CD4-positive, CD25-positive, alpha-beta regulatory T cell (primary cell): ENCODE measurements at regions not wholly inside any gene's neighbourhood (a gene's known extent, or its start where the extent isn't known, plus 50 kb on each side); places are given as distances from the start of the nearest gene placed in this dataset.

Source experiments
- ATAC-seq, 2 donors: fragments of 150-1000 bp; cut with Tn5 transposase; one replicate each; pipeline ENCODE4 v1.10.0; 2021; ENCODE audit warnings: low read depth in 2 of 2, moderate number of reproducible peaks in 2 of 2, moderate library complexity in 1 of 2
- DNase-seq, 3 donors: peaks; one replicate each; pipeline versions ENCODE4 v3.0.0 to v3.0.0-alpha.2; 2012 to 2022; ENCODE audit warnings: mixed read lengths in 1 of 3
- H3K27ac ChIP-seq: one replicate; pipeline ENCODE4 v1.7.0; 2013; ENCODE audit warnings: mild to moderate bottlenecking, low read length; ENCODE audit not compliant: insufficient read depth, poor library complexity, severe bottlenecking
- H3K27me3 ChIP-seq: one replicate; pipeline ENCODE4 v1.7.0; 2013; ENCODE audit warnings: low read length; ENCODE audit not compliant: control insufficient read depth, insufficient read depth
- H3K36me3 ChIP-seq: one replicate; pipeline ENCODE4 v1.7.0; 2013; ENCODE audit warnings: mild to moderate bottlenecking, low read length, moderate library complexity; ENCODE audit not compliant: control insufficient read depth, insufficient read depth
- H3K4me1 ChIP-seq: 2 replicates; pipeline ENCODE4 v1.7.0; 2013; ENCODE audit warnings: mild to moderate bottlenecking, low read length; ENCODE audit not compliant: insufficient read depth, control insufficient read depth, poor library complexity, severe bottlenecking
- H3K4me3 ChIP-seq: one replicate; pipeline ENCODE4 v1.7.0; 2013; ENCODE audit warnings: low read depth, mild to moderate bottlenecking, low read length, moderate library complexity
- H3K9me3 ChIP-seq, 2 experiments: 1 replicate in 1 of 2; 2 replicates in 1 of 2; pipeline ENCODE4 v1.7.0; 2013; ENCODE audit warnings: low read length in 2 of 2, mild to moderate bottlenecking in 1 of 2, moderate library complexity in 1 of 2; ENCODE audit not compliant: control insufficient read depth in 2 of 2
- H3K27ac Mint-ChIP-seq, 3 donors: one replicate each; pipeline ENCODE4 v1.8.0; 2020 to 2022; ENCODE audit warnings: mild to moderate bottlenecking in 3 of 3, mixed read lengths in 3 of 3, moderate library complexity in 2 of 3
- H3K27me3 Mint-ChIP-seq: one replicate; pipeline ENCODE4 v1.8.0; 2022; ENCODE audit warnings: mild to moderate bottlenecking, mixed read lengths
- H3K36me3 Mint-ChIP-seq: one replicate; pipeline ENCODE4 v1.8.0; 2020; ENCODE audit warnings: mixed read lengths
- H3K4me1 Mint-ChIP-seq, 4 donors: one replicate each; pipeline ENCODE4 v1.8.0; 2020 to 2022; ENCODE audit warnings: mixed read lengths in 4 of 4, mild to moderate bottlenecking in 1 of 4
- H3K4me3 Mint-ChIP-seq, 4 donors: one replicate each; pipeline ENCODE4 v1.8.0; 2020 to 2022; ENCODE audit warnings: mild to moderate bottlenecking in 4 of 4, mixed read lengths in 4 of 4, moderate library complexity in 3 of 4
- H3K9me3 Mint-ChIP-seq, 7 donors: one replicate each; pipeline ENCODE4 v1.8.0; 2020 to 2022; ENCODE audit warnings: mixed read lengths in 7 of 7, mild to moderate bottlenecking in 3 of 7, moderate library complexity in 2 of 7

- no peaks in the 10 kb centered on the region for H3K36me3 ChIP-seq
- ATAC-seq (no peak), DNase-seq (no peak)
- no peaks in the 10 kb centered on the region for H3K4me1 Mint-ChIP-seq
- no peak overlapping the region for H3K4me3 ChIP-seq
- no peak overlapping the region for H3K27ac ChIP-seq
- no peaks in the 10 kb centered on the region for H3K36me3 Mint-ChIP-seq
- no peaks in the 10 kb centered on the region for H3K4me1 ChIP-seq
- H3K9me3 Mint-ChIP-seq: peaks cover 0 to 5% (median 0%) of the 10 kb centered on the region in 7 donors
- no peaks in the 10 kb centered on the region for H3K9me3 ChIP-seq
- H3K27me3 ChIP-seq: no peaks in the 10 kb centered on the region
- H3K27ac Mint-ChIP-seq: no peak overlapping the region
- H3K27me3 Mint-ChIP-seq: no peaks in the 10 kb centered on the region
- no peak overlapping the region for H3K4me3 Mint-ChIP-seq
Measured at GRCh38 chr4:18533262-18533775, 511.8 kb upstream of the LCORL start.

DNA sequence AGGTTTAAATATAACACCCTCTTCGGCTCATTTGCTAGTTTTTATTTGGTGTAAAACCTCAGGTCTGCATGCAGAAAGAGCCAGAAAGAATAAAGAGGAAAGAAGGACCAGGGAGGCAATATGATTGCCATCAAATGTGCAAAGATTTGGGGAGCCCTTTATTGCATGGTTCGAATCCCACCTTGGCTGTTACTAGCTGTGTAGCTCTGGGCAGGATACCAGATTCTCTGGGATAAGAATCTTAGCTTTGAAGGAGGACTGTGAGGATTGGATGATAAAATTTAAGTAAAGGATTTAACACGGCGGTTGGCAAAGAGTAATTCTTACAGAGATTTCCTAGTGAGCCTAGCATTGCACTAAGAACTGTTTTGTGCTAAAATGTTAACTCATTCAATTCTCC, 510.2 kb upstream of the LCORL start:
- ATAC-seq: no peak

DNA sequence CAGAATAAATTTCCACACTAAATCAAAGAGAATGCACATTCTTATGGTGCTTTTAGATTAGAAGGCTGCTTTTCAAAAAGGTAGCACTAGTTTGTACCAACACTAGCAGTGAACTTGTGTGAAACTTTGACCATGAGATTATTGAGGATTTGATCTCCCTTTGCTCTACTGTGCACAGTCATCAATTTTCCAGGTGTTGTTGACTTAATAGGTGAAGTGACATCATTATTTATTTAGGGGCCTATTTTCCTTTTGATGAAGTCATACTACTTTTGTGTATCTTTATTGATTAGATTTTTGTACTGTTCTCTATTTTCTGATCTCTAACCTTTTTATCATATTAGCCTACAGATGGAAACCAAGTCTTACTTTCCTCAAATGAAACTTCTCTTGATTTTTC, 507.9 kb upstream of the LCORL start:
- H3K36me3 Mint-ChIP-seq: no peaks in the 10 kb centered on the region
- H3K27me3 Mint-ChIP-seq: no peaks in the 10 kb centered on the region
- Histone ChIP-seq H3K4me3 (no peak overlapping the region), H3K27ac (no peak overlapping the region), H3K36me3 (no peaks in the 10 kb centered on the region), H3K4me1 (no peaks in the 10 kb centered on the region), H3K9me3 (no peaks in the 10 kb centered on the region), H3K27me3 (no peaks in the 10 kb centered on the region)
- no peaks in the 10 kb centered on the region for H3K4me1 Mint-ChIP-seq
- H3K9me3 Mint-ChIP-seq: peaks cover 0 to 1% (median 0%) of the 10 kb centered on the region in 7 donors
- ATAC-seq: no peak
- no peak for DNase-seq
- no peak overlapping the region for H3K27ac Mint-ChIP-seq
- H3K4me3 Mint-ChIP-seq: no peak overlapping the region

More for the DNA sequence above, 510.2 kb upstream of the LCORL start:
- H3K9me3 Mint-ChIP-seq: peaks cover 0 to 5% (median 0%) of the 10 kb centered on the region in 7 donors
- no peak for DNase-seq
- no peaks in the 10 kb centered on the region for H3K36me3 ChIP-seq
- H3K27ac ChIP-seq: no peak overlapping the region
- H3K27me3 ChIP-seq: no peaks in the 10 kb centered on the region
- H3K4me1 ChIP-seq: no peaks in the 10 kb centered on the region
- no peak overlapping the region for H3K4me3 Mint-ChIP-seq
- no peak overlapping the region for H3K27ac Mint-ChIP-seq
- no peaks in the 10 kb centered on the region for H3K27me3 Mint-ChIP-seq
- no peak overlapping the region for H3K4me3 ChIP-seq
- no peaks in the 10 kb centered on the region for H3K9me3 ChIP-seq
- no peaks in the 10 kb centered on the region for H3K4me1 Mint-ChIP-seq
- H3K36me3 Mint-ChIP-seq: no peaks in the 10 kb centered on the region

- no peak for ATAC-seq
- no peaks in the 10 kb centered on the region for H3K27me3 Mint-ChIP-seq
- H3K4me1 Mint-ChIP-seq: no peaks in the 10 kb centered on the region
- Histone ChIP-seq H3K36me3 (no peaks in the 10 kb centered on the region), H3K27ac (no peak overlapping the region), H3K4me1 (no peaks in the 10 kb centered on the region), H3K9me3 (no peaks in the 10 kb centered on the region), H3K4me3 (no peak overlapping the region), H3K27me3 (no peaks in the 10 kb centered on the region)
- H3K4me3 Mint-ChIP-seq: no peak overlapping the region
- H3K27ac Mint-ChIP-seq: no peak overlapping the region
- H3K9me3 Mint-ChIP-seq: no peaks in the 10 kb centered on the region
- no peak for DNase-seq
- H3K36me3 Mint-ChIP-seq: no peaks in the 10 kb centered on the region
Measured at GRCh38 chr4:18524667-18525066, 503.1 kb upstream of the LCORL start.

DNA sequence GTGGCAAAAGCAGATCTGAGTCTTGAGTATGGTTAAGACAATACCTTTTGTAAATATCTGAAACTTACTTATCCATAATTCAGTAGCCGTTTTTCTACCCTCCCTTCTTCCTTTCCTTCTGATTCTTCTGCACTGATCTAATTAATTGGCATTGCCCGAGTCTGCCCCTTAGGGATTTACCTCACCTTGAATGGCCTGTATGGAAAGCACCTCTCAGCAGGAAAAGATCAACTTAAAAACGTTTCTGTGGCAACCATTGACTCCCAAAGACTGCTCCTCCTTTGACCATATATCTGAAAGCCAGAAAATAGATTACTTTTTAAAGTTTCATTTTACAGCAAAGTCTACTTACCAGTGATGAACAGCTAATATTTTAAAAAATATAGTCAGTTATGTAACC, 496.5 kb upstream of the LCORL start:
- Mint-ChIP-seq H3K9me3 (peaks cover 0 to 3% (median 0%) of the 10 kb centered on the region in 7 donors), H3K27ac (no peak overlapping the region), H3K36me3 (no peaks in the 10 kb centered on the region), H3K4me3 (no peak overlapping the region), H3K27me3 (no peaks in the 10 kb centered on the region), H3K4me1 (no peaks in the 10 kb centered on the region)
- no peaks in the 10 kb centered on the region for H3K9me3 ChIP-seq
- no peak for ATAC-seq
- no peaks in the 10 kb centered on the region for H3K36me3 ChIP-seq
- H3K27ac ChIP-seq: no peak overlapping the region
- no peaks in the 10 kb centered on the region for H3K4me1 ChIP-seq
- H3K4me3 ChIP-seq: no peak overlapping the region
- no peak for DNase-seq
- H3K27me3 ChIP-seq: no peaks in the 10 kb centered on the region

- H3K4me3 Mint-ChIP-seq: no peak overlapping the region
- no peak for ATAC-seq
- peaks cover 0 to 4% (median 0%) of the 10 kb centered on the region in 7 donors for H3K9me3 Mint-ChIP-seq
Measured at GRCh38 chr4:18513861-18514260, 492.3 kb upstream of the LCORL start.

DNA sequence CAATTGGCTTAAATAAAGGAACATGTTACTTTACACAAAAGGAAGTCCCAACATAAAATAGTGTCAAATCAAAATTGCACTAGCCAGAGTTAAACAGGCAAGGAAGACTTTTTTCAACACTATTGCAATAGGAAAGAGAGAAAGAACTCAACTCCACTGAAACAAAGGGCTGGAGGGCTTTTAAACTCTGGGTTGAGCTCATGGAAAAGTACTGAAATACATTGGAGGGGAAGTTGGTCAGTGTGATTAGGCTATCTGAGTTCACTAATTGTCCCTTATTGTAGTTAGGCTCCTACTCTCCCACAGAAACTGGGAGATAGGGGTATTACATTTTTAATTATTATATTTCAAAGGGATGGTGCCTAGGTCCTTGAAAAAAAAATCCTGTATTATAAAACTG, 491.2 kb upstream of the LCORL start:
- Histone ChIP-seq H3K36me3 (no peaks in the 10 kb centered on the region), H3K27ac (no peak overlapping the region), H3K9me3 (no peaks in the 10 kb centered on the region), H3K4me3 (no peak overlapping the region), H3K27me3 (no peaks in the 10 kb centered on the region), H3K4me1 (no peaks in the 10 kb centered on the region)
- Mint-ChIP-seq H3K9me3 (peaks cover 0 to 4% (median 0%) of the 10 kb centered on the region in 7 donors), H3K4me1 (no peaks in the 10 kb centered on the region), H3K4me3 (no peak overlapping the region), H3K27ac (no peak overlapping the region), H3K27me3 (no peaks in the 10 kb centered on the region), H3K36me3 (no peaks in the 10 kb centered on the region)
- no peak for DNase-seq
- ATAC-seq: no peak

More at GRCh38 chr4:18513861-18514260, 492.3 kb upstream of the LCORL start:
- Histone ChIP-seq H3K36me3 (no peaks in the 10 kb centered on the region), H3K27ac (no peak overlapping the region), H3K27me3 (no peaks in the 10 kb centered on the region), H3K4me3 (no peak overlapping the region), H3K9me3 (no peaks in the 10 kb centered on the region), H3K4me1 (no peaks in the 10 kb centered on the region)
- Mint-ChIP-seq H3K27me3 (no peaks in the 10 kb centered on the region), H3K4me1 (no peaks in the 10 kb centered on the region), H3K27ac (no peak overlapping the region), H3K36me3 (no peaks in the 10 kb centered on the region)
- no peak for DNase-seq

GRCh38 chr4:18511727-18512126, 490.2 kb upstream of the LCORL start:
- H3K36me3 ChIP-seq: no peaks in the 10 kb centered on the region
- H3K27me3 Mint-ChIP-seq: no peaks in the 10 kb centered on the region

More at GRCh38 chr4:18511727-18512126, 490.2 kb upstream of the LCORL start:
- H3K9me3 Mint-ChIP-seq: peaks cover 0 to 4% (median 0%) of the 10 kb centered on the region in 7 donors
- ATAC-seq (no peak), DNase-seq (no peak)
- Histone ChIP-seq H3K4me1 (no peaks in the 10 kb centered on the region), H3K9me3 (no peaks in the 10 kb centered on the region), H3K4me3 (no peak overlapping the region), H3K27ac (no peak overlapping the region), H3K27me3 (no peaks in the 10 kb centered on the region)
- no peaks in the 10 kb centered on the region for H3K4me1 Mint-ChIP-seq
- no peak overlapping the region for H3K4me3 Mint-ChIP-seq
- H3K36me3 Mint-ChIP-seq: no peaks in the 10 kb centered on the region
- H3K27ac Mint-ChIP-seq: no peak overlapping the region
